ENCODE measurements at regions not wholly inside any gene's neighbourhood (a gene's known extent, or its start where the extent isn't known, plus 50 kb on each side); places are given as distances from the start of the nearest gene placed in this dataset.

GRCh38 chr5:67686746-67687145 is 490.1 kb upstream of the CD180 start:
- Histone ChIP-seq H3K9me3 (no peaks in the 10 kb centered on the region), H3K27ac (no peak overlapping the region), H3K4me1 (no peaks in the 10 kb centered on the region), H3K4me2 (no peak overlapping the region), H3K4me3 (no peak overlapping the region)
- no peak for DNase-seq (ENCODE audit: low read depth in 1 of 2, low spot score in 1 of 2)
- ChIA-PET POLR2A (no interaction called here), CTCF (no interaction called here)
- no peak for FAIRE-seq
- ATAC-seq: no peak
- TF ChIP-seq JUNB (IDR thresholded peaks at IDR 0.05) (no peak), HEYL (CRISPR knock-in tag; IDR thresholded peaks at IDR 0.05) (no peak), JUN (IDR thresholded peaks at IDR 0.05) (no peak), RFX5 (IDR thresholded peaks at IDR 0.05) (no peak), EHF (CRISPR knock-in tag; IDR thresholded peaks at IDR 0.05) (no peak), RARB (CRISPR knock-in tag; IDR thresholded peaks at IDR 0.05) (no peak), HOXA7 (CRISPR knock-in tag; IDR thresholded peaks at IDR 0.05) (no peak), PBX3 (IDR thresholded peaks at IDR 0.05) (no peak), ZC3H11A (IDR thresholded peaks at IDR 0.05) (no peak), TFCP2L1 (CRISPR knock-in tag; IDR thresholded peaks at IDR 0.05) (no peak)
- WGBS (ENCODE audit: missing lambda C conversion rate): 3% methylated on average over 1 of the region's 1 CpG

- ChIA-PET CTCF (no interaction called here), POLR2A (no interaction called here)
- WGBS (ENCODE audit: missing lambda C conversion rate): 46% methylated on average over 2 of the region's 2 CpGs
- no peak overlapping the region for H3K27ac ChIP-seq
- H3K9me3 ChIP-seq: no peaks in the 10 kb centered on the region
- no peaks in the 10 kb centered on the region for H3K4me1 ChIP-seq
- DNase-seq (ENCODE audit: low read depth in 1 of 2, low spot score in 1 of 2) (no peak), ATAC-seq (no peak), FAIRE-seq (no peak)
- no peak overlapping the region for H3K4me2 ChIP-seq
- TF ChIP-seq NR3C1 (IDR thresholded peaks at IDR 0.05) (no peak), HOXB13 (CRISPR knock-in tag; IDR thresholded peaks at IDR 0.05; ENCODE audit: low read depth) (no peak), ELK1 (IDR thresholded peaks at IDR 0.05; ENCODE audit: low read depth, low read length) (no peak), TFCP2L1 (CRISPR knock-in tag; IDR thresholded peaks at IDR 0.05) (no peak), ZFP36 (IDR thresholded peaks at IDR 0.05; ENCODE audit: borderline replicate concordance, partially characterized antibody) (no peak), ZC3H11A (IDR thresholded peaks at IDR 0.05) (no peak), CTCF (IDR thresholded peaks at IDR 0.05) (no peak), POLR2A (IDR thresholded peaks at IDR 0.05; ENCODE audit: low read length) (no peak), HES2 (IDR thresholded peaks at IDR 0.05) (no peak), EHF (CRISPR knock-in tag; IDR thresholded peaks at IDR 0.05) (no peak), NPAS2 (CRISPR knock-in tag; IDR thresholded peaks at IDR 0.05; ENCODE audit: borderline replicate concordance) (no peak), FOSB (CRISPR knock-in tag; IDR thresholded peaks at IDR 0.05) (no peak), REST (IDR thresholded peaks at IDR 0.05) (no peak), HOXA7 (CRISPR knock-in tag; IDR thresholded peaks at IDR 0.05) (no peak), PBX3 (IDR thresholded peaks at IDR 0.05) (no peak), E2F6 (IDR thresholded peaks at IDR 0.05; ENCODE audit: borderline replicate concordance, low read depth) (no peak), CHD4 (IDR thresholded peaks at IDR 0.05; ENCODE audit: borderline replicate concordance) (no peak), RFX5 (IDR thresholded peaks at IDR 0.05) (no peak), HMGXB4 (CRISPR knock-in tag; IDR thresholded peaks at IDR 0.05; ENCODE audit: borderline replicate concordance) (no peak), SMC3 (IDR thresholded peaks at IDR 0.05) (no peak)
- no peak overlapping the region for H3K4me3 ChIP-seq
Measured at GRCh38 chr5:67681703-67682102, 485.1 kb upstream of the CD180 start.
